IMR-90 (cell line): ENCODE measurements at regions not wholly inside any gene's neighbourhood (a gene's known extent, or its start where the extent isn't known, plus 50 kb on each side); places are given as distances from the start of the nearest gene placed in this dataset.
"Not testable (repeated sequence)": the region's sequence is repeated elsewhere in the genome, so short reads cannot be mapped to it uniquely, and the experiment has no call there.

Source experiments
- ATAC-seq: fragments of 200-7000 bp; cut with Tn5 transposase; 2 replicates; pipeline ENCODE4 v1.9.1; 2020; ENCODE audit warnings: low read depth, mild to moderate bottlenecking, moderate library complexity
- BruUV-seq: library from RNA; stranded (reverse); fragments of 400-500 nt; replicated peaks from 2 replicates; lab custom pipeline; 2021; lab: Mats Ljungman, UMichigan
- CTCF ChIA-PET: fragments of 300-600 bp; formaldehyde crosslinking; extraction: SDS; loops from one replicate; lab custom pipeline; 2021; ENCODE audit warnings: antibody characterized with exemption; lab: Yijun Ruan, JAX
- POLR2A ChIA-PET: fragments of 300-600 bp; sonication (Branson Sonifier 250); formaldehyde crosslinking; loops from one replicate; lab custom pipeline; 2022; ENCODE audit warnings: antibody characterized with exemption; ENCODE audit not compliant: unreplicated experiment; lab: Charles Lee
- DNase-seq: peaks from one replicate; pipeline ENCODE4 v3.0.0; 2013
- H2AFZ ChIP-seq: replicated peaks from 2 replicates; pipeline ENCODE3; 2013; ENCODE audit warnings: low read length, mild to moderate bottlenecking; ENCODE audit not compliant: poor library complexity
- H2AK5ac ChIP-seq: 2 replicates; pipeline ENCODE4 v1.6.1; 2013; ENCODE audit warnings: low read depth, low read length, inconsistent platforms
- H2AK9ac ChIP-seq: replicated peaks from 2 replicates; pipeline ENCODE3; 2013; ENCODE audit warnings: mild to moderate bottlenecking, low read depth, low read length, moderate library complexity; ENCODE audit not compliant: poor library complexity
- H2BK120ac ChIP-seq: 2 replicates; pipeline ENCODE4 v1.6.1; 2013; ENCODE audit warnings: low read depth, low read length, inconsistent platforms
- H2BK15ac ChIP-seq: 3 replicates; pipeline ENCODE4 v1.6.1; 2013; ENCODE audit warnings: low read depth, low read length, inconsistent platforms
- H2BK20ac ChIP-seq: 2 replicates; pipeline ENCODE4 v1.6.1; 2013; ENCODE audit warnings: low read depth, mild to moderate bottlenecking, inconsistent platforms, low read length, moderate library complexity
- H2BK5ac ChIP-seq: 2 replicates; pipeline ENCODE4 v1.6.1; 2013; ENCODE audit warnings: mild to moderate bottlenecking, low read depth, low read length, inconsistent platforms; ENCODE audit not compliant: poor library complexity, severe bottlenecking
- H3K14ac ChIP-seq: replicated peaks from 2 replicates; pipeline ENCODE4 v1.6.1; 2013; ENCODE audit warnings: low read depth, low read length, inconsistent platforms
- H3K18ac ChIP-seq: 2 replicates; pipeline ENCODE4 v1.6.1; 2013; ENCODE audit warnings: low read depth, low read length, control low read depth
- H3K23ac ChIP-seq: 2 replicates; pipeline ENCODE4 v1.6.1; 2013; ENCODE audit warnings: low read depth, low read length, inconsistent platforms
- H3K27ac ChIP-seq: 2 replicates; pipeline ENCODE4 v1.5.1; 2013; ENCODE audit warnings: mild to moderate bottlenecking, control low read depth, low read length; ENCODE audit not compliant: insufficient read depth
- H3K27me3 ChIP-seq: 2 replicates; pipeline ENCODE4 v1.6.1; 2013; ENCODE audit warnings: low read length; ENCODE audit not compliant: control insufficient read depth, insufficient read depth
- H3K36me3 ChIP-seq: 2 replicates; pipeline ENCODE4 v1.6.1; 2013; ENCODE audit warnings: low read length, mixed read lengths; ENCODE audit not compliant: control insufficient read depth, insufficient read depth
- H3K4ac ChIP-seq: 2 replicates; pipeline ENCODE4 v1.6.1; 2013; ENCODE audit warnings: low read depth, low read length, inconsistent platforms
- H3K4me1 ChIP-seq: 2 replicates; pipeline ENCODE4 v1.6.1; 2013; ENCODE audit warnings: low read length, mixed read lengths; ENCODE audit not compliant: control insufficient read depth, insufficient read depth
- H3K4me2 ChIP-seq: 2 replicates; pipeline ENCODE4 v1.6.1; 2013; ENCODE audit warnings: low read depth, mild to moderate bottlenecking, control low read depth, low read length, moderate library complexity
- H3K4me3 ChIP-seq: 2 replicates; pipeline ENCODE4 v1.5.1; 2013; ENCODE audit warnings: low read depth, mild to moderate bottlenecking, control low read depth, low read length, moderate library complexity; ENCODE audit not compliant: insufficient read depth
- H3K56ac ChIP-seq: 2 replicates; pipeline ENCODE4 v1.6.1; 2013; ENCODE audit warnings: low read length, inconsistent platforms; ENCODE audit not compliant: insufficient read depth; ENCODE audit errors: extremely low read depth
- H3K79me1 ChIP-seq, 2 experiments: 2 replicates each; pipeline ENCODE4 v1.6.1; 2013; ENCODE audit warnings: low read length in 2 of 2, inconsistent platforms in 1 of 2, low read depth in 1 of 2
- H3K9ac ChIP-seq: 2 replicates; pipeline ENCODE4 v1.6.1; 2013; ENCODE audit warnings: low read depth, low read length, control low read depth
- H3K9me1 ChIP-seq: 2 replicates; pipeline ENCODE4 v1.6.1; 2013; ENCODE audit warnings: low read length, inconsistent platforms; ENCODE audit not compliant: insufficient read depth
- H3K9me3 ChIP-seq: 2 replicates; pipeline ENCODE4 v1.6.1; 2013; ENCODE audit warnings: low read length; ENCODE audit not compliant: control insufficient read depth, insufficient read depth
- H4K20me1 ChIP-seq: 2 replicates; pipeline ENCODE4 v1.6.1; 2013; ENCODE audit warnings: low read length, inconsistent platforms; ENCODE audit not compliant: insufficient read depth
- H4K5ac ChIP-seq: 2 replicates; pipeline ENCODE4 v1.6.1; 2013; ENCODE audit warnings: mild to moderate bottlenecking, low read depth, low read length, control low read depth
- H4K8ac ChIP-seq, 2 experiments: 2 replicates each; pipeline ENCODE4 v1.6.1; 2013; ENCODE audit warnings: low read depth in 2 of 2, low read length in 2 of 2, control low read depth in 1 of 2, inconsistent platforms in 1 of 2
- H4K91ac ChIP-seq: 2 replicates; pipeline ENCODE4 v1.6.1; 2013; ENCODE audit warnings: low read depth, low read length, inconsistent platforms; ENCODE audit not compliant: insufficient read depth
- WGBS, 2 experiments: methylation state at CpG; one replicate each; pipeline versions ENCODE4 v1.1.5 to v1.1.7; 2013; ENCODE audit warnings: missing lambda C conversion rate in 2 of 2; ENCODE audit not compliant: insufficient read length in 1 of 2; ENCODE audit errors: extremely low coverage in 2 of 2; 5-methylcytosine and 5-hydroxymethylcytosine counted together
- dilution Hi-C: fragments of 300-500 bp; cut with HindIII; formaldehyde crosslinking; loops from one replicate; pipeline ENCODE4 v1.14.3; 2018; ENCODE audit warnings: low sequenced_read_pairs; ENCODE audit not compliant: unreplicated experiment
- in situ Hi-C: fragments of 300-500 bp; cut with MboI; formaldehyde crosslinking; loops from 3 replicates; pipeline ENCODE4 v1.14.3; 2019; ENCODE audit warnings: low sequenced_read_pairs, inconsistent platforms, mixed read lengths
- intact Hi-C: fragments of 100-400 bp; cut with micrococcal nuclease; formaldehyde crosslinking; loops from 2 replicates; pipeline ENCODE4 v1.10.0; 2022

- H3K9ac ChIP-seq, dilution Hi-C loops, H2BK120ac ChIP-seq, H2BK5ac ChIP-seq, H3K4me3 ChIP-seq, H3K27ac ChIP-seq, H4K8ac ChIP-seq, H3K14ac ChIP-seq, CTCF ChIA-PET, in situ Hi-C loops, H3K9me3 ChIP-seq, H3K9me1 ChIP-seq, BruUV-seq, H4K5ac ChIP-seq, H2BK15ac ChIP-seq, H4K20me1 ChIP-seq, H2AFZ ChIP-seq, H2BK20ac ChIP-seq, DNase-seq, H3K4ac ChIP-seq, H4K91ac ChIP-seq, intact Hi-C loops, H2AK9ac ChIP-seq, H3K23ac ChIP-seq, H3K18ac ChIP-seq, H3K79me1 ChIP-seq, ATAC-seq, H3K4me2 ChIP-seq, POLR2A ChIA-PET, H3K4me1 ChIP-seq, H3K27me3 ChIP-seq, H3K36me3 ChIP-seq, H3K56ac ChIP-seq, H2AK5ac ChIP-seq: not testable (repeated sequence)
- WGBS, 2 experiments, result no CpG with 5 or more reads among the region's 6 CpGs
These were observed 135.7 kb upstream of the VOPP1 start for GRCh38 chr7:55708028-55708427.

- H3K27me3 ChIP-seq, H3K27ac ChIP-seq, H3K56ac ChIP-seq, H3K23ac ChIP-seq, H3K36me3 ChIP-seq, H2BK15ac ChIP-seq, H3K4me2 ChIP-seq, H2BK120ac ChIP-seq, H4K5ac ChIP-seq, H4K20me1 ChIP-seq, ATAC-seq, POLR2A ChIA-PET, DNase-seq, H3K79me1 ChIP-seq, CTCF ChIA-PET, H3K14ac ChIP-seq, dilution Hi-C loops, in situ Hi-C loops, H2BK20ac ChIP-seq, H3K9ac ChIP-seq, H4K91ac ChIP-seq, H3K9me1 ChIP-seq, H2AK9ac ChIP-seq, BruUV-seq, H2AK5ac ChIP-seq, H2BK5ac ChIP-seq, H3K4me3 ChIP-seq, H3K9me3 ChIP-seq, intact Hi-C loops, H3K4me1 ChIP-seq, H3K4ac ChIP-seq, H2AFZ ChIP-seq, H3K18ac ChIP-seq, H4K8ac ChIP-seq: not testable (repeated sequence)
- no CpG with 5 or more reads among the region's 3 CpGs for WGBS, 2 experiments
These were observed 135.1 kb upstream of the VOPP1 start for GRCh38 chr7:55707410-55707809.
